ENCODE measurements at regions not wholly inside any gene's neighbourhood (a gene's known extent, or its start where the extent isn't known, plus 50 kb on each side); places are given as distances from the start of the nearest gene placed in this dataset.

DNA sequence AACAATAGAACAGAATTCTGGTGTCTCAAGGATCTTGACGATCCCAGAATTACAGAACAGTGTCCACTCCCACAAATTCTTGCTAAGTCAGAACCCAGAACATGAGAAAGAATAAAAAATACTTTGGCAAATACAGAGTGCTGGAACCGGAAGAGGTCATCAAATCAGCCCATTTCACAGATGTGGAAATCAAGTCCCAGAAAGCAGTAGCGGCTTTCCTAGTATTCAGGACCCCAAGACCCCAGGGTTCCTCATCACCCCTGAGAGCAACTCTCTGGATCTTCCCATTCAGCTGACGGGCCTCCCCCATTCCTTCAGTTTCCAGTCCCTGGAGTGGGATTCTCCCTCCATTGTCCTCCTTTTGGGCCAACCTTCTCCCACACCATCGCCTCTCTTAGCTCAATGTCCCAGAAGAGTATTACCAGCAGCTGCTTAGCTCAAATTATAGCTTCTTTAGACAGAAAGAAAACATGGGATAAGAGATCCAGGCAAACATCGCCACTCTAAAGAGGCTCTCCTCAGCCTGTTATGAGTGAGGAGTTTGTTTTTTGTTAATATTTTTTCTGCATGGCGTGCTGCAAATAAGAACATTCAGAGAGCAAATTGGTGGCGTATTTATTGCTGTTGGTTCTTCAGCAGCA, 268.3 kb downstream of the MN1 start:
- no peak for DNase-seq (ENCODE audit: low read depth in 4 of 4, low spot score in 2 of 4)

DNA sequence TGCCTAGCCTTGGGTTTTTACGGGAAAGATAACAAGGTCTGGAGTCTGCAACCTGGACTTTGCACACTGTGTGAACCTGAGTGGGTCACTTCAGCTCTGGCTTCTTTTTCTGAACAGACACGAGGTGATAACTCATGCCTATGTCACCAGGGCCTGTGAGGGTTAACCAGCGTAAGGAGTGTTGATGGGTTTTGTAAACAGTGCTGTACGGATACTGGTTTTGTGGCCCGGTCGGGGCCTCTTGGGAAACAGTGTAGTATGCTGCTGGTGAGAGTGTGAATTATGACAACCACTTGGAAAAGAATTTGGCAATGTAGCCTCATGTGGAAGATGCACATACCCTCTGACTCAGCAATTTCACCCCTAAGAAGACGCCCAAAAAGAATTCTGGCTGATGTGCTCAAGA, 266.8 kb downstream of the MN1 start:
- no peak for DNase-seq (ENCODE audit: low read depth in 4 of 4, low spot score in 2 of 4)

DNA sequence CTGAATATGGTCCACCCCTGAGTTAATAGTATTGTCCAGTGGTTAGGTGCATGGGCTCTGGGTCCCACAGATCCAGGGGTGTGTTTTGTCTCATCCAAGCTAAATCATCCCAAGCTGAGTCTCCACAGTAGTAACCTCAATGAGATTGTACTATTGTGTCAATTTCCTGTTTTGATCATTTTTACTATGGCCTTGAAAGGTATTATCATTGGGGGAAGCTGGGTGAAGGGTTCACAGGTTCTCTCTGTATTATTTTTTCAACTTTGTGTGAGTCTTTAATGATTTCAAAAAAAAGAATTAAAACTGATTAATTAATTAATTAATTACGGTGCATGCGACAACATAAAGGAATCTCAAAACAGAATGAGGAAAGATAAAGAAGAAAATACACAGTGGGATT, 266.1 kb downstream of the MN1 start:
- no peak for DNase-seq (ENCODE audit: low read depth in 4 of 4, low spot score in 2 of 4)

DNA sequence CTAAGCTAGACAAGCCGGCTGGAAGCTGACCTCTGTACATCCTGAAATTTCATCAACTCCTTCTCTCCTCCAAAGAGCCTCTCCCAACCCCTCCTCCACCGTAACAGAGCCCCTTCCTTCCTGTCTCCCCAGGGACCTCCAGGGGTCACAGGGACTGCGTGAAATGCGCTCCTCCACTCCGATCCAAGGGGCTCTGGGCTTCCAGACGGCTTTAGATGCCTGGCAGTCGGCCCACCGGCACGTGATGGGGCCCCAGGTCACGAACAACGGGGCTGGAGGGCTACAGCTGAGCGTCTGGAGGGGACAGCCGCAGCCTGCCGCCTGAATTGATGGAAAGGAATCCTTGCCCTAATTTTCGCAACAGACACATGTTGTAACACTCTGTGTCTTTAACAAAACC, 264.1 kb downstream of the MN1 start:
- peak in 1 of 4 donors; percentile 52 for DNase-seq (ENCODE audit: low read depth in 4 of 4, low spot score in 2 of 4)

DNA sequence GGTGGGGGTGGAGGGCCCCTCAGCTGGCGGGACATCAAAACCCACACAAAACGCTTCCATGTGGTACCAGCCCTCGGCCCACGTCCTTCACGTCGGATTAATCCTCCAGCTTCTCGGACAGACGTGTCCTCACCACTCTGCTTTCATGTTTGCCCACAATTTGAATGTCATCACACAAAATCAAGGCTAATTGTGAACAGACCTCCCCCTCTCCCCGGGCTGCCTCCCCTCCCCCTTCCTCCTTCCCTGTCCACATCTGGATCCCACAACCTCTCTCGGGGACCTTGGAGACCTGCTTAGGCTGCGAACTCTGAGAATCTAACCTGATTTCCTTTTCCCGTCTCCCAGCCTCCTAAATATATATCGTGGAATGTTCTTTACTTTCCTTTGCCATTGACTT, 262.9 kb downstream of the MN1 start:
- no peak for DNase-seq (ENCODE audit: low read depth in 4 of 4, low spot score in 2 of 4)

DNA sequence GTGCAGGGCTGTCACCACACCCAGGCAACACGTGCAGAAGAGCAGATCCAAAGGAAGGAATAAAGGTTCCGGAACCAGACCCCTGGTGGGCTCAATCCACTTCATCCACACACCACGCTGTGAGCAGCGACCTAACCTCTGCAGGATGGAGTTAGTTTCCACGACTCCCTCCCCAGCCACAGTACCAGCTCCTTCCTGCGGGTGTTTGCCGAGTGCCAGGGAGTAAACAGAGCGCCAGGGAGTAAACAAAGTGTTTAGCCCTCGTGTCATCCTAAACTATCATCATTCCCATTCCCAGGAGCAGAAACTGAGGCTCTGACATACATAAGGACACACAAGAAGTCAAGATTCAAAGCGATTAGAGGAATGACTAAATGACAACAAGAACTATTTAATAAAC, 261.3 kb downstream of the MN1 start:
- DNase-seq (ENCODE audit: low read depth in 4 of 4, low spot score in 2 of 4), result no peak

DNA sequence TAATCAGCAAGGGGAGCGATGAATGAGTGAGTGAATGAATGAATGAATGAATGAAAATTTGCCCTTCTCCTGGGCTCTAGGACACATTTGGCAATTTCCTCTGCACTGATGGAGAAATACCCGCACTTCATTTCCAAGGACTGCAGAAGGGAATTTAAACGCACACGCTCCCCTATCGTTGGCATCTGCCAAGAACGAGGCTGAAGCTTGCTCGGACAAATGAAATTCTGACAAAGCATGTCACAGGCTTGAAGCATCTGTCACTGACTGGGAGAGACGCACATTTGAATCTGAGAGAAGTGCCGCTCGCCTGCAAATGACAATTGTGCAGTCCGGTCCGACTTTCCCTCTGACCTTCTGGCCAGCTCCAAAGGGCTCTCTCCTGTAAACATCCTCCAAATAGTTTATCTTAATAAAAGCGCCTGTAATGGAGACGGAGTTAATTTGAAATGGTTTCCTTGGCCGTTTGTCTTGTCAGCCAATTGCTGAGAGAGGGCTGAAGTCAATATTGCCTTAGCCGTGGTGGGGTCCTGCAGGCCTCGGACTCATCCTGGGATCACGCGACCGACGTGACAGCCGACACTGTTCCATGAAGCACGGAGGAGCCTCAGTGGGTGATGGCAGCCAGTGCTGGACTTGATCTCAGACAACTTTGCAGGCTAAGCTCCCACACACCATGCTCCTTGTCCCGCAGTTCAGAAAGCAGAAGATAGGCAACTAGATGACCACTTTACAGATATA, 260.7 kb downstream of the MN1 start:
- no peak for DNase-seq (ENCODE audit: low read depth in 4 of 4, low spot score in 2 of 4)

DNA sequence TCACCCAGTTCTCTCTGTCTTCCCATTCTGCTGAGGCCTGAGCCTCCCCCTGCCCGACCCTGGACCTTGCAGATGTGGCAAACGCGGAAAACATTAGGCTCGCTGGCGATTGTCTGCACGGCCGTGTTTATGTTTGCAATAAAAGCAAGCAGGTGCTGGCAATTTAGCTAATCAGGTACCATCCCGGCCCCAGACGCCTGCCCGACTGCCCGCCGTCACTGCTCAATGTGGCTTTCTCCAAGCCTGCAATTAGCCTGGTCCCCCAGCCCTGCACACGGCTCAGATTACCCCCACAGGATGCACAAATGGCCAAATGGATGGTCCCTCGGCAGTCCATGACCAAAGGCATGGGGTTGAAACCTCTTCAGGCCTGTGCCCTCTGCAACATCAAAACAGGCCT, 259.7 kb downstream of the MN1 start:
- DNase-seq (ENCODE audit: low read depth in 4 of 4, low spot score in 2 of 4), result no peak

DNA sequence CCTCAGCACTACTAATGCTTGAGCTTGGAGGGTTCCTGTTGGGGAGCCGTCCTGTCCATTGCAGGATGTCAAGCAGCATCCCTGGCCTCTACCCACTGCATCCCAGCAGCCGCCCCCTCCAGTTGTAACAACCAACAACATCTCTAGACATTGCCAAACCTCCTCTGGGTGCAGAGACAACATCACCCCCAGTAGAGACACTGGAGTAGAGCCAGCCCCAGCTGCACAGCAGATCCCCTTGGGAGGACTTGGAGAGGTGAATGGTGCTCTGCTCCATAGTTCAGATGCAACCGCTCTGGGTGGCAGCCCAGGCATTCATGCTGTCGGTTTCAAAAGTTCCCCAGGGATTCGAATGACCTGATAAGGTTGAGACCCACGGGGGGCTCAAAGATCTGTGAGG, 259.0 kb downstream of the MN1 start:
- no peak for DNase-seq (ENCODE audit: low read depth in 4 of 4, low spot score in 2 of 4)

DNA sequence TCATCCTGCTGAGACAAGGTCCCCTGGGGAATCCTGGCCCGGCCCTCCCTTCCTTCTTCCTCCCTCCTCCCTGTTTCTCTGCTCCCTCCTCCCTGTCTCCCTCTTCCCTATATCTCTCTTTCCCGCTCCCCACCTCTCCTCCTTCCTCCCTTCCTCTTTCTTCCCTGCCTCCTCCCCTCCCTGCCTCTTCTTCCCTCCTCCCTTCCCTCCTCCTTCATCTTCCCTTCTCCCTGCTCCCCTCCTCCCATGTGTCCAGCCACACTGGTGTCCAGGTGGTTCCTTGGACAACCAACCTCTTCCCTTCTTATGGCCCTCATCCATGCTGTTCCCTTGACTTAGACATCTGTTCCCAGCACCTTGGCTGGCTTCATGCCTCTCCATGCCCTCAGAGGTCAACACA, 258.1 kb downstream of the MN1 start:
- DNase-seq (ENCODE audit: low read depth in 4 of 4, low spot score in 2 of 4), result no peak

DNA sequence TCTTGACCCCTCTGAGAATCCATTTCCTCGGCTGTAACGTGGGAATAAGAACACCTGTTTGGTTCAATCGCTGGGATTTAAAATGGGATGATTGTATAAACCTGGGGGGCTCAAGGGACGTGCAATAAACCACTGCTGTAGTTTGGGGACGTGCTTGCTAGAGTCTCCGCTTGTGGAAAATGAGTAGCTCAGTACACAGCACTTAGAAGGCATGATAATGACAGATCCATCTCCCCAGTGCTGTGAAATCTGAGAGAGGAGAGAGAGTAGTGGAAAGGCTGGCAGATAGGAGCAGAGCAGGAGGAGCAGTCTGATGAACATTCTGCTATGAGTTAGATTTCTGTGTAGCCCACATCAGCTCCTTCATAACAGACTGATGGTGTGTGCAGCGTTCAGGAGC, 256.5 kb downstream of the MN1 start:
- DNase-seq (ENCODE audit: low read depth in 4 of 4, low spot score in 2 of 4), result no peak

DNA sequence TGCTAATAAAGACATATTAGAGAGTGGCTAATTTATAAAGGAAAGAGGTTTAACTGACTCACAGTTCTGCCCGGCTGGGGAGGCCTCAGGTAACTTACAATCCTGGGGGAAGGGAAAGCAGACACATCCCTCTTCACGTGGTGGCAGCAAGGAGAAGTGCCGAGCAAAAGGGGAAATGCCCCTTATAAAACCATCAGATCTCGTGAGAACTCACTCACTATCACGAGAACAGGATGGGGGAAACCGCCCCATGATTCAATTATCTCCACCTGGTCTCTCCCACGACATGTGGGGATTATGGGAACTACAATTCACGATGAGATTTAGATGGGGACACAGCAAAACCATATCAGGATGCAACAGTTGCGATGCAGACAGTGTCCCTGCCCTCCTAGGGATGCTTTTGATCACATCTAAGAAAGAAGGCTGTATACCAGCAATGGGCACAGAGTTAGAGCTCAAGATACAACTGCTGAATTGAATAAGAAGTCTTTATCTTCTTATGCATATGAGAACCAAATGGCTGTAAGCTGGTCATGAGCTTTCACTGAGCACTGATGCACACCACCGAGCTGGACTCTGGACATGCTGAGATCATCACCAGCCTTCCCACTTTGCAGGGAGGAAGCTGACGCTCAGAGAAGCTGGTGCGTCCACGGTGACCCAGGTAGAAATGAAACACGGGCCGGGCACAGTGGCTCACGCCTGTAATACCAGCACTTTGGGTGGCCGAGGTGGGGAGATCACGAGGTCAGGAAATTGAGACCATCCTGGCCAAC, 255.2 kb downstream of the MN1 start:
- no peak for DNase-seq (ENCODE audit: low read depth in 4 of 4, low spot score in 2 of 4)

DNA sequence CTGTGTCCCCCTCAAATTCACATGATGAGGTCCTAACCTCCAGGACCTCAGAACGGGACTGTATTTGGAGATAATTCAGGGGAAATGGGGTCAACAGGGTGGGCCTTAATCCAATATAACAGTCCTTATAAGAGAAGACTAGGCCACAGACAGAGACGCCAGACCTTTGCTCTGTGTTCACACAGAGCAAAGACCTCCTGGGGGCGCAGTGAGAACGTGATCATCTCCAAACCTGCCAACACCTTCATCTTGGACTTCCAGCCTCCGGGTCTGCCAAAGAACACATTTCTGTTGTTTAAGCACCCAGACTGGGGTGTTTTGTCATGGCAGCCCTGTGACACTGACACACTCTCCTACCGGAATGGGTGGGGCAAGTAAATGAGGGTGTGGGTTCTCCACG, 250.2 kb downstream of the MN1 start:
- no peak for DNase-seq (ENCODE audit: low read depth in 4 of 4, low spot score in 2 of 4)

DNA sequence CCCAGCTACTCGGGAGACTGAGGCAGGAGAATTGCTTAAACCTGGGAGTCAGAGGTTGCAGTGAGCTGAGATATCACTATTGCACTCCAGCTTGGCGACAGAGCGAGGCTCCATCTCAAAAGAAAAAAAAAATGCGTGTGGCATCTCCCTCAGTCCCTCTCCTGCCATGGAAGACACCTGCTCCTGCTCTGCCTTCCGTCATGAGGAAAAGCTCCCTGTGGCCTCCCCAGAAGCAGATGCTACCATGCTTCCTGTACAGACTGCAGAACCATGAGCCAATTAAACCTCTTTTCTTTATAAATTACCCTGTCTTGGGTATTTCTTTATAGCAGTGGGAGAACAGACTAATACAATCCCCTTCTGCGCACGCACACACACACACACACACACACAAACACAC, 249.4 kb downstream of the MN1 start:
- no peak for DNase-seq (ENCODE audit: low read depth in 4 of 4, low spot score in 2 of 4)

DNA sequence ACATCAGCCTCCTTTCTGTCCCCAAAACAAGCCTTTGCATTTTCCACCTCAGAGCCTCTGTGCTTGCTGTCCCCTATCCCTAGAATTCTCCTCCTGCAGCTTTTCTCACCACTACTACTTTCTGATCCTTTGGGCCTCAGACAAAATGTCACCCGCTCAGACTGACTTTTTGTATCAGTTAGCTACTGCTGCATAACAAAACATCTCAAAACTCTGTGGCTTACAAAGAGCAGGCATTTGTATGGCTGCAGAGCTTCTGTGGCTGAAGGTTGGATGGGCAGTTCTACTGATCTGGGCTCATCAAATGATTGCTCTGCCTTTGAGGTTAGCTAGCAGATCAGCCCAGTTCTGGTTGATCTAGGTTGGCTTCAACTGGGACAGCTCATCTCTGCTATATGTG, 248.7 kb downstream of the MN1 start:
- no peak for DNase-seq (ENCODE audit: low read depth in 4 of 4, low spot score in 2 of 4)

DNA sequence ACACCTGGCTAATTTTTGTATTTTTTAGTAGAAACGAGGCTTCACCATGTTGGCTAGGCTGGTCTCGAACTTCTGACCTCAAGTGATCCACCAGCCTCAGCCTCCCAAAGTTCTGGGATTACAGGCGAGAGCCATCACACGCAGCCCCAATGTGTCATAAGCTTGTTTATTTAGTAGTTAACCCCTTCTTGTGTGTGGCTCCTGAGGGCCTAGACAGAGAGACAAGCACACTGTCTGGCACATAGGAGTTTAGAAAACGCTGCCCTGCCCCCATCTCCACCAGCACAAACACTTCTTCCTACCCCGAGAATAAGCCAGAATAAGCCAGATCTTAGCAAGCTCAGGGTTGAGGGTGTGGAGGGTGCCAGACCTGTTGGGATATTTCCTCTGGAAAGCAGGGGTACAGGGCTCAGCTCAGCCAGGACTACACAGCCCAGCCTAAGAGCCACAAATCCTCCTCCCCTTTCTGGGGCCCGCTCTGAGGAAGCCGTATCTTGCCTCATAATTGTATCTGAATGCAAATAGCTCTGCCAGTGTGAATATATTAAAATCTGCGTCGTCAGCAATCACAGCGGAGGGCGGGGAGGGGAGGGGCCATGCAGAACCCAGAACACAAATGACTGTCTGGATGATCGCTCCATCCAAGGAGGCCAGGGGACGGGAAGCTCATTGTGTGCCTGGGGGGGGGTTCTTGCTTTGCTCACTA, 247.3 kb downstream of the MN1 start:
- peak in 1 of 4 donors; percentile 52 for DNase-seq (ENCODE audit: low read depth in 4 of 4, low spot score in 2 of 4)

DNA sequence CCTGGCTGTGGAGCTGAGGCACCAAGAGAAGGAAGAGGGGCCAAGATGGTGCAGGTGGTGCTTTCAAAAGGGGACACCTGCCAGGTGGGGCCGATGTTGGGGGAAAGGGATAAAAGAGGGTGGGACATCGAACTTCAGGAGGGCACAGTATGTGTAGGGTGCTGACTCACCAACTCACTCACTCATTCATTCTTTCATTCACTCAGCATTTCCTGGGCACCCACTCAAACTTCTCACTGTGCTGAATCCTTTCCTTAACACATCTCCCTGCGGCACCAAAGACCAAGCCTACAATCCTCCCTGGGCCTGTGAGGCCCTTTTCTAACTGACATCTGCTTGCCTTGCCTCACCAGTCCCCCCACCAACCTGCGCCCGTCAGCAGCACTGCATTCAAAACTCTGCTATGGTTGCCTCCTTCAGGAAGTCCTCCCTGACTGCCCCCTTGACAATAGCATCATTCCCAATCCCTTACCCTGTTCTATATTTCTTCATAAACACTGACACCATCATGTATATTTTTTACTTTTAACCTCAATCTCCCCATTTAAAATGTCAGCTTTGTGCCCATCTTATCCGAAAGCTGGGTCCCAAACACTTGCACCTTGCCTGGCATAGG, 246.6 kb downstream of the MN1 start:
- DNase-seq (ENCODE audit: low read depth in 4 of 4, low spot score in 2 of 4), result no peak

DNA sequence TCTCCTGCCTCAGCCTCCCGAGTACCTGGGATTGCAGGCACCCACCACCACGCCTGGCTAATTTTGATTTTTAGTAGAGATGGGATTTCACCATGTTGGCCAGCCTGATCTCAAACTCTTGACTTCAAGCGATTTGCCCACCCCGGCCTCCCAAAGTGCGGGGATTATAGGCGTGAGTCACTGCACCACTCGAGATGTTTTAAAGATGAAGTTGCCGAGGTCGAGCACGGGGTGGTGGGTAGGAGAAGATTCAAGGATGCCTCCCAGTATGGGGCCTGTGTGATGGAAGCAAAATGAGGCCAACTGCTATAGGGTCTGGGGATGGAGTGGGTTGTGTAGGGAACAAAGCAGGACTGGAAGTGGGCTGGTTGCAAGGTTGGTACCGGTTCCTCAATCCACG, 245.2 kb downstream of the MN1 start:
- no peak for DNase-seq (ENCODE audit: low read depth in 4 of 4, low spot score in 2 of 4)

DNA sequence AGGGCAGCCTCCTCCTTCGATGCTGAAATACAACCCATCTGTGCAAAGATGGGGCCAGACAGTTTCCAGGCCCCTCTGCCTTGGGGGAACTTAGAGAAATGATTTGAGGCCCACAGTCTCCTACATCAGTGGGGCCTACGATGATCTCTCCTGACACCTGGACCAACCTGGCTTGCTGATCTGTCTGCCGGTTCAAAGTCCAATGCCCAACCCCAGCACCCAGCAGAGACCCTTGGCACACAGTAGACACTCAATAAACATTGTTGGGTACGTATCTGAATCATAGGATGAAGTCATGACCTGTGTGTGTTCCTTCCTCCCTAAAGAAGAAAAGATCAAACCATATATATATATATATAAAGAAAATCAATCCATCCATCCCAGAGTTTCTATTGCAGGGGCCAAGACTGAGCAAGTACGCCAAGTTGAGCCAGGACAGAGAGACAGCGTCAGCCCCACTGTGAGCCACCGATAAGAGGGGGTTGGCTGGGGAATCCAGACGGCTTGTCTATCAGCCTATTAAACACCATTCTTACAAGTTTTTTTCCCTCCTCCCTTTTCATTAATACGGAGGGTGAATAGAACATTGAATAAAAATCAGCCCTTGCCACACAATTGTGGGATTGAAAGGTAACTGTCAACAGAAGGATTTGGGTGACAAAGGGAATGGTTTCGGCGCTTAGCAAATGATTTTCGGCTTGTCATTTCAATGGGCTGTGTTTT, 244.1 kb downstream of the MN1 start:
- no peak for DNase-seq (ENCODE audit: low read depth in 4 of 4, low spot score in 2 of 4)

DNA sequence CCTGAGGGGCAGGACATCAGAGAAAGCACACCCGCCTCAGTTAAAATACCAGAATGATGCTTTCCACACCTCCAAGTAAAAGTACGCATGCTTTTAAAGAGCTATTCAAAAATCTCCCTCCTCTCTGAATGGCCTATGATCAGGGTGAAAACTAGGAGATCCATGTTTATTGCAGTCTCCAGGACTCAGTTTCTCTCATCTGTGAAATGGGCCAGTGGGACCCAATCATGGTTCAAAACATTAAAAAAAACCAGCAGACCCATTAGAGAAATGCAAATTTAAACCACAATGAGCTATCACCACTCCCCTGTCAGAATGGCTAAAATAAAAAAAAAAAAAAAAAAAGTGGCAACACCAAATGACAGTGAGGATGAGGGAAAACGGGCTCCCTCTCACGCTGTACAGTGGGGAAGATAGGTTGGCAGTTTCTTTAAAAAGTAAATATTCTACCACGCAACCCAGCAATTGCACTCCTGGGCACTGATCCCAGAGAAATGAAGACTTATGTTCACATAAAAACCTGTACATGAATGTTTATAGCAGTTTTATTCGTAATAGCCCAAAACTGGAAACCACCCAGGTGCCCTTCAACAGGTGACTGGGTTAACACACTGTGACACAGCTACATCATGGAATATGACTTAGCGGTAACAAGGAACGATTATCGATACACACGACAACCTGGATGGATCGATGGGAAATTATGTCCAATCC, 242.7 kb downstream of the MN1 start:
- DNase-seq (ENCODE audit: low read depth in 4 of 4, low spot score in 2 of 4), result no peak

All from left renal cortex interstitium (tissue), 4 donors.